MG63 (cell line): ENCODE measurements at regions not wholly inside any gene's neighbourhood (a gene's known extent, or its start where the extent isn't known, plus 50 kb on each side); places are given as distances from the start of the nearest gene placed in this dataset.
"Not testable (repeated sequence)": the region's sequence is repeated elsewhere in the genome, so short reads cannot be mapped to it uniquely, and the experiment has no call there.

ENCODE experiments used
- DNase-seq: peaks from one replicate; pipeline ENCODE4 v3.0.0-alpha.2; 2020
- H3K27me3 ChIP-seq: fragments of 250-450 bp; sonication (Bioruptor Pico); 2 replicates; pipeline ENCODE4 v1.5.1; 2020; ENCODE audit warnings: mild to moderate bottlenecking, moderate library complexity
- H3K36me3 ChIP-seq: fragments of 250-450 bp; sonication (Bioruptor Pico); 2 replicates; pipeline ENCODE4 v1.5.1; 2020; ENCODE audit warnings: mild to moderate bottlenecking, moderate library complexity
- H3K4me3 ChIP-seq: fragments of 250-450 bp; sonication (Bioruptor Pico); 2 replicates; pipeline ENCODE4 v1.5.1; 2020; ENCODE audit warnings: mild to moderate bottlenecking, moderate library complexity
- H3K9me3 ChIP-seq: fragments of 250-450 bp; sonication (Bioruptor Pico); 2 replicates; pipeline ENCODE4 v1.5.1; 2020; ENCODE audit warnings: mild to moderate bottlenecking, moderate library complexity

- no peaks in the 10 kb centered on the region for H3K9me3 ChIP-seq
- H3K27me3 ChIP-seq, result peaks cover 12% of the 10 kb centered on the region; the same call in 1 of the 2 replicates
- H3K36me3 ChIP-seq, result no peaks in the 10 kb centered on the region
- DNase-seq, result no peak
- no peak overlapping the region for H3K4me3 ChIP-seq
These were observed 74.1 kb upstream of the MED13 start for GRCh38 chr17:62139141-62139540.

GRCh38 chr17:62138676-62139121 is 73.6 kb upstream of the MED13 start:
- Histone ChIP-seq H3K4me3 (0 out of 2 replicates have a peak overlapping the region, but pooled peaks have one; percentile 11), H3K27me3 (peaks cover 12% of the 10 kb centered on the region; the same call in 1 of the 2 replicates)
- H3K9me3 ChIP-seq, DNase-seq, H3K36me3 ChIP-seq: not testable (repeated sequence)

GRCh38 chr17:62137734-62138624 is 72.9 kb upstream of the MED13 start:
- H3K27me3 ChIP-seq, result peaks cover 12% of the 10 kb centered on the region; the same call in 1 of the 2 replicates
- not testable (repeated sequence) for H3K9me3 ChIP-seq, H3K36me3 ChIP-seq, DNase-seq
- H3K4me3 ChIP-seq, result 0 out of 2 replicates have a peak overlapping the region, but pooled peaks have one; percentile 11

DNA sequence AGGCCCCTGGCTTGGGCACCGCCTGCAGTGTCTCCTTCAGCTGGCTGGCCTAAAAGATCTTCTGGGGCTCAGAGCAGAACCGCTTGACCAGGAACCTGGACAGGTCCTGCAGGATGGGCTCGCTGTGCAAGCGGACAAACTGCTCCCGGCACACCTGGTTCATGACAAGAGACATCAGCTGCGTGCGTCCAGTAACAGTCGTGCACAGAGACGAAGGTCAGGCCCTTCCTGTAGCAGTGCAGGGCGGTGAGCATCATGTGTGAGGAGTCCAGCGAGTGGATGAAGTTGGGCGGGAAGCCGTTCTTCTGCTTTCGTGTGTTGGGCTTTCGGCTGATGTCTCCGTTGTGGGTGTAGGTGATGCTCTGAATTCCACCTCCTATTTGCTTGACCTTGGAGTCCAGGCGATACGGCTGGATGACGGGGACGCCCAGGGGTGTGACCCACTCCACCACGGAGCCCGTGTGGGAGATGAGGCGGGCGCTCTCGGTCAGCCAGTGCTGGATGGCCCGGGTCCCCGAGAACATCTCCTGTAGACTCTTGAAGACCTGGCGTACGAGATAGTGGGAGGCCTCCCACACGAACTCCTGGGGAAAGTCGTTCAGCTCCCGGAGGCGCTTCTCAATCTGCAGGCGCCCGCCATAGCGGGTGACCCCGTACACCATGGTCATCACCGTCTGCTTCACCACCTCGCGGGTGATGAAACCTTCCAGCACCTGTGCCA is 72.1 kb upstream of the MED13 start:
- not testable (repeated sequence) for H3K36me3 ChIP-seq, H3K4me3 ChIP-seq, H3K9me3 ChIP-seq, DNase-seq
- peaks cover 12% of the 10 kb centered on the region; the same call in 1 of the 2 replicates for H3K27me3 ChIP-seq

DNA sequence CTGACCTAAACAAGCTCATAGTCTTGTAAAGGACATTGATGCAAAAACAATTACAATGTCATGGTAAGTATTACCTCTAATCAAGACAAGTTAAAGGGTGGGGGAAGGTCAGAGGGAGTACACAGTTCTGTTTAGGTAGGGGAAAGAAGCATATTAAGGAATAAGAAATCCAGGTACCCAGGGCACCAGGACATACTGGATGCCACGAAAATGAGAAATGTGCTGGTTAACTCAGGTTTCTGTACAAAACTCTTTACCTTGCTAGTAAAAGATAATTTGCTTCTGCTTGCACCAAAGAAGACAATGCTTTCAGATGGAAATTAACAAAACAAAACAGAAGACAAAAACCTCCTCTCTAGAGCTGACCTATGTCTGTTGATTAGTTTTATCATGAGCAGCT is 70.7 kb upstream of the MED13 start:
- no peaks in the 10 kb centered on the region for H3K9me3 ChIP-seq
- H3K4me3 ChIP-seq, result no peak overlapping the region
- H3K27me3 ChIP-seq, result peaks cover 12% of the 10 kb centered on the region; the same call in 1 of the 2 replicates
- DNase-seq, result no peak
- H3K36me3 ChIP-seq, result no peaks in the 10 kb centered on the region

- H3K4me3 ChIP-seq, H3K9me3 ChIP-seq, H3K36me3 ChIP-seq: not testable (repeated sequence)
- peak; percentile 76 for DNase-seq
- H3K27me3 ChIP-seq, result peaks cover 12% of the 10 kb centered on the region; the same call in 1 of the 2 replicates
These were observed 70.0 kb upstream of the MED13 start for GRCh38 chr17:62135096-62135495.

DNA sequence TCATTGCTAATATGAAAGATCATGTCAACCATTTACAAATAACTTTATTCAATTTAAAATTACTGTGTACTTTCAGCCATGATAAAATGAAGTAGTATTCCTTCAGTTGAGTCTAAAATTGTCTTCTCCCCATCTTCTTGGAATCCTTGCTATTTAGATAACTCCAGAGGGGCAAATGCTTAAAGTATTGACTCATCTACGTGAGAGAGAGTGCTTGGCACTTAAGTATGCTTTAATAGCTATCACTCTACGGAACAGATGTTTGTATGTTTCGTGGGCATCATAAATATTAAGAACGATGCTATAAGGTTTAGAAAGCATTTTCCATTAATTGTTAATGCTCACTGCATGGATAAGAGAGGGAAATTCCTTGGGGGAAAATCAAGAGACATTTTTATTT is 69.3 kb upstream of the MED13 start:
- H3K27me3 ChIP-seq, result peaks cover 12% of the 10 kb centered on the region; the same call in 1 of the 2 replicates
- no peak for DNase-seq
- no peaks in the 10 kb centered on the region for H3K9me3 ChIP-seq
- H3K36me3 ChIP-seq, result no peaks in the 10 kb centered on the region
- no peak overlapping the region for H3K4me3 ChIP-seq

DNA sequence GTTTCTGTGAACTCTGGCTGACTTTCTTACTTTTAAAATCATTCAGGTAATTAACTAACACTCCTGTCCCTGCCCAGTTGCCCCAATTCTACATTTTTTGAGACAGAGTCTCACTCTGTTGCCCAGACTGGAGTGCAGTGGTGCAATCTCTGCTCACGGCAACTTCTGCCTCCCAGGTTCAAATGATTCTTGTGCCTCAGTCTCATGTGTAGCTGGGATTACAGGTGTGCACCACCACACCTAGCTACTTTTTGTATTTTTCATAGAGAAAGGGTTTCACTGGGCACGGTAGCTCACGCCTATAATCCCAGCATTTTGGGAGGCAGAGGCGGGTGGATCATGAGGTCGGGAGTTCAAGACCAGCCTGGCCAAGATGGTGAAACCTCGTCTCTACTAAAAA is 66.2 kb upstream of the MED13 start:
- H3K27me3 ChIP-seq, H3K4me3 ChIP-seq, DNase-seq, H3K36me3 ChIP-seq, H3K9me3 ChIP-seq: not testable (repeated sequence)

DNA sequence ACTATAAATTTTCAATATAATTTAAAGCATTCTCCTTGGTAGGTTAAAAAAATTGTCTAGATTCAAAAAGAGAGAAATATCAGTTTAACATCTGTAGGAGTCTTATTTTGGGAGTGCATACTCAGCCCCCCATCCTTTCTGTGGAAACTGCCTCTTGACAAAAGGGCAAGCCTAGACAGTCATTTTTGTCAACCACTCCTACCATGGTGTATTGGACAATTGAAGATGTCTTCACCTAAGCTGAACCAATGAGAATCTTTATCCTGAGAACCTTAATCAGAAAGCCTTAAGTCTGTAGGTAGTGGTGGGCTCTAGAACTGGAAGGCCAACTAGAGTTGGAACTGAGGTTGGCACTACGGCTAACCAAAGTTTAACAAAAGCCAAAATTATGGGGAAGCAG is 65.7 kb upstream of the MED13 start:
- Histone ChIP-seq H3K27me3 (no peaks in the 10 kb centered on the region), H3K9me3 (no peaks in the 10 kb centered on the region), H3K4me3 (no peak overlapping the region), H3K36me3 (no peaks in the 10 kb centered on the region)
- DNase-seq, result no peak

DNA sequence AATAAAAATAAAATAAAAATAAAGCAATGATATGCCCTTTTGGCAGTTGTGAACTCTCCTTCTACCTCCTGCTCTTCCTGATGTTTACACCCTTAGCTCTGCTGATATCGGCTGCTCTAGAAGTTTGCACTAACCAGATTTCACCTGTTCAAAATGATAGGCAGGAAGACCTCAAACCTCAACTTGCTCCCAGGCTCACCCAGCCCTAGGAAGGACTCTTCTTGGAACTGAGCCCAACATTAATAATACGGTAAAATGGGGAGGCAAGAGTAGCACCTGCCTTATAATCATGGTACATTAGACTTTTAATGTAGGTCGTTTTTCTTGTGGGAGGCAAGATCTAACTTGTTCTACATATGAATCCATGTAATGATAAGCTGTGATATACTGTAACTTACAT is 61.2 kb upstream of the MED13 start:
- peaks cover 4% of the 10 kb centered on the region for H3K27me3 ChIP-seq
- H3K9me3 ChIP-seq, result no peaks in the 10 kb centered on the region
- H3K4me3 ChIP-seq, result no peak overlapping the region
- DNase-seq, result no peak
- H3K36me3 ChIP-seq, result no peaks in the 10 kb centered on the region

DNA sequence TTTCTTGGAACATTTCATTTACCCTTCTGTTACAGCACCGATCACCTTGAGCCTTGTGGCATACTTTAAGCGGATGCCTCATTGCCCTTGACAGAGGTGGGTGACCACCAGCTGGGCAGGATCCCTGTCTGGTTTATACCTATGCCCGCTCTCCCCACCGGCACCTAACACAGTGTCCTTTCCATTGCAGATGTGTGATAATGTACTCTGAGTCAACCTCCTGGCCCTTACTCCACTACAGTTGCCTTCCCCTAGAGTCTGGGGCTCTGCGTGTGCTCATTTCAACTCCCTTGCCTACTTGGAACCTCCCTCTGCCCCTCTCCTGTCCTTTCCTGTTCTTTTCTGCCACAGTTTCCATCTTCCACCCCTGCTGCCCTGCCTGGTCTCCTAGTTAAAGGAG is 60.2 kb upstream of the MED13 start:
- no peak overlapping the region for H3K4me3 ChIP-seq
- peaks cover 4% of the 10 kb centered on the region for H3K27me3 ChIP-seq
- no peaks in the 10 kb centered on the region for H3K36me3 ChIP-seq
- H3K9me3 ChIP-seq, result no peaks in the 10 kb centered on the region
- no peak for DNase-seq

GRCh38 chr17:62121025-62121730 is 56.1 kb upstream of the MED13 start:
- Histone ChIP-seq H3K4me3 (no peak overlapping the region), H3K27me3 (peaks cover 4% of the 10 kb centered on the region), H3K9me3 (no peaks in the 10 kb centered on the region), H3K36me3 (no peaks in the 10 kb centered on the region)
- no peak for DNase-seq

DNA sequence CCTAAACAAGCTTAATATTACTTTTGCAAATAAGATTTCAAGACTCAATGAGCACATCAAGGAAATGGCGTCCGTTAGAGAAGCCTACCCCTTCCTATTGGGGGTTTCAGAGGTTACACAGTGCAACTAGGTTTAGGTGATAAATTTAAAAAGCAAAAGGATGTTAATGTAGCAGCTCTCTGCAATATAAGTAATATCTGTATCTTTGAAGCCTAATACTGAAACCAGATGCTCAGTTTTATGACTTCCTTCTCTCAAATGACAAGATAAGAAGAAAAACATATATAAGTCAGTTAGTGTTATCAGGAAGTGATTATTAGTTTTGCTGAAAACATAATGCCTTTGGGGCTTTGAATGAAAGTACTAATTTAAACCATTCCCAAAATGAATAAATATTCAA is 54.3 kb upstream of the MED13 start:
- no peaks in the 10 kb centered on the region for H3K36me3 ChIP-seq
- no peaks in the 10 kb centered on the region; the same call in none of the 2 replicates for H3K27me3 ChIP-seq
- no peaks in the 10 kb centered on the region for H3K9me3 ChIP-seq
- no peak overlapping the region for H3K4me3 ChIP-seq
- no peak for DNase-seq
